Astrocyte of the cerebellum (primary cell): ENCODE measurements at regions not wholly inside any gene's neighbourhood (a gene's known extent, or its start where the extent isn't known, plus 50 kb on each side); places are given as distances from the start of the nearest gene placed in this dataset.

Experiments
- DNase-seq: peaks from one replicate; pipeline ENCODE4 v3.0.0-alpha.2; 2011; ENCODE audit warnings: low read depth
- H3K4me3 ChIP-seq: 2 replicates; pipeline ENCODE4 v1.5.1; 2011; ENCODE audit warnings: mild to moderate bottlenecking, low read depth, low read length, moderate library complexity
- in situ Hi-C: cut with HindIII; loops from 2 replicates; pipeline ENCODE4 v1.10.0; 2017; ENCODE audit warnings: low sequenced_read_pairs
- TF ChIP-seq, protein P1 (sequence below): IDR thresholded peaks from 2 replicates; pipeline ENCODE4 v1.5.1; 2012; ENCODE audit warnings: low read length, low read depth, moderate library complexity, mild to moderate bottlenecking; ENCODE audit errors: missing control alignments

DNA sequence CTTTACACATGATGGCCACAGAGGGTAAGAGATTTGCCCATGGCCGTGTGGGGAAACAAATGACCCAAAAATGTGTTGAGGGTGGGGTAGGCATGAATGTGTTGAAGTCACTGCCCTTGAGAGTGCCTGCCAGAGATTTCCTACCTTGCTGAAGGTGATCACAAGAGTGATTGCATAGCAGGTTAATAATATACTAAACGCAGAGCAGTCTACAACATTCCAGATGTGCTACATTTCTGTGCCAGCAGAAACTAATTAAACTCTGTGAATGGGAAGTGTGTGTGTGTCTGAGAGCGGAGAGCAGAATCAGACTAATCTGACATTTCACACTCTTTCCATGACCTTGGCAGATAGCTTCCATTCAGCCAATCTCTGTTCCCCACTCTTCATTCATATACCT lies 93.3 kb upstream of the CD53 start:
- no peak for DNase-seq
- TF ChIP-seq, protein P1, sequence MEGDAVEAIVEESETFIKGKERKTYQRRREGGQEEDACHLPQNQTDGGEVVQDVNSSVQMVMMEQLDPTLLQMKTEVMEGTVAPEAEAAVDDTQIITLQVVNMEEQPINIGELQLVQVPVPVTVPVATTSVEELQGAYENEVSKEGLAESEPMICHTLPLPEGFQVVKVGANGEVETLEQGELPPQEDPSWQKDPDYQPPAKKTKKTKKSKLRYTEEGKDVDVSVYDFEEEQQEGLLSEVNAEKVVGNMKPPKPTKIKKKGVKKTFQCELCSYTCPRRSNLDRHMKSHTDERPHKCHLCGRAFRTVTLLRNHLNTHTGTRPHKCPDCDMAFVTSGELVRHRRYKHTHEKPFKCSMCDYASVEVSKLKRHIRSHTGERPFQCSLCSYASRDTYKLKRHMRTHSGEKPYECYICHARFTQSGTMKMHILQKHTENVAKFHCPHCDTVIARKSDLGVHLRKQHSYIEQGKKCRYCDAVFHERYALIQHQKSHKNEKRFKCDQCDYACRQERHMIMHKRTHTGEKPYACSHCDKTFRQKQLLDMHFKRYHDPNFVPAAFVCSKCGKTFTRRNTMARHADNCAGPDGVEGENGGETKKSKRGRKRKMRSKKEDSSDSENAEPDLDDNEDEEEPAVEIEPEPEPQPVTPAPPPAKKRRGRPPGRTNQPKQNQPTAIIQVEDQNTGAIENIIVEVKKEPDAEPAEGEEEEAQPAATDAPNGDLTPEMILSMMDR = no peak
- in situ Hi-C loops = no loop called here
- no peak overlapping the region for H3K4me3 ChIP-seq

- TF ChIP-seq, protein P1 = no peak
- H3K4me3 ChIP-seq = no peak overlapping the region
- DNase-seq = no peak
- in situ Hi-C loops = no loop called here
Observed at GRCh38 chr1:110778821-110779220, 94.1 kb upstream of the CD53 start.

DNA sequence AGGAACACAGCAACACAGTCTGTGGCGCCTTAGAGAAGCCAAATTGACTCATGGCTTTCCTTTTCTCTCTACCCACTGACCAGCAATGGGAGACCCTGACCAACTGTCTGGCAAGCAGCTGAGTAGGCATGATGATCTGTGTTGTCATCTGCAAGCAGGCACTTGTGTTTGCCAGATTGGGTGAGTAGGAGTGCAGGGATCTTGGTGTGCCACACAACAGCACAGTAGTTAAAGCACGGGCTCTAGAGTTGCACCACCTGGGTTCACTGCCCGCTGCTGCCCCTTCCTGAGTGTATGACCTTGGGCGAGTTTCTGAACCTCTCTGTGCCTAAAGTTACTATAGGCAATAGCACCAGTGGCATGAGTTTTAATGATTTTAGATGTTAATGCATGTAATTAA lies 95.7 kb upstream of the CD53 start:
- no peak overlapping the region for H3K4me3 ChIP-seq
- TF ChIP-seq, protein P1 = no peak
- in situ Hi-C loops = no loop called here
- no peak for DNase-seq

- no peak overlapping the region for H3K4me3 ChIP-seq
- TF ChIP-seq, protein P1 = no peak
- no peak for DNase-seq
- in situ Hi-C loops = no loop called here
Observed at GRCh38 chr1:110774398-110774797, 98.5 kb upstream of the CD53 start.

DNA sequence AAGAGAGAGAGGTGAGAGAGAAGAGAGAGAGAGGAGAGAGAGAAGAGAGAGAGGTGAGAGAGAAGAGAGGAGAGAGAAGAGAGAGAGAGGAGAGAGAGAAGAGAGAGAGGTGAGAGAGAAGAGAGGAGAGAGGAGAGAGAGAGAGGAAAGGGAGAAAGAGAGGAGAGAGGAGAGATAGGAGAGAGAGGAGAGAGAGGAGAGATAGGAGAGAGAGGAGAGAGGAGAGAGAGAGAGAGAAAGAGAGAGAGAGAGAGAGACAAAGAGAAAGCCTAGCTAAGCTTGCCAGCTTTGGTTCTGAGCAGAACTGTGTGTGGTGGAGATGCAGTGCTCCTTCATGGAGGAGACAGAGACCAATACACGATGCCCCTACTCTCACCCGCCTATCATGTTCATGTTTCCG lies 99.1 kb upstream of the KCNA3 start:
- in situ Hi-C loops = no loop called here
- H3K4me3 ChIP-seq = no peak overlapping the region
- no peak for DNase-seq
- TF ChIP-seq, protein P1 = no peak

DNA sequence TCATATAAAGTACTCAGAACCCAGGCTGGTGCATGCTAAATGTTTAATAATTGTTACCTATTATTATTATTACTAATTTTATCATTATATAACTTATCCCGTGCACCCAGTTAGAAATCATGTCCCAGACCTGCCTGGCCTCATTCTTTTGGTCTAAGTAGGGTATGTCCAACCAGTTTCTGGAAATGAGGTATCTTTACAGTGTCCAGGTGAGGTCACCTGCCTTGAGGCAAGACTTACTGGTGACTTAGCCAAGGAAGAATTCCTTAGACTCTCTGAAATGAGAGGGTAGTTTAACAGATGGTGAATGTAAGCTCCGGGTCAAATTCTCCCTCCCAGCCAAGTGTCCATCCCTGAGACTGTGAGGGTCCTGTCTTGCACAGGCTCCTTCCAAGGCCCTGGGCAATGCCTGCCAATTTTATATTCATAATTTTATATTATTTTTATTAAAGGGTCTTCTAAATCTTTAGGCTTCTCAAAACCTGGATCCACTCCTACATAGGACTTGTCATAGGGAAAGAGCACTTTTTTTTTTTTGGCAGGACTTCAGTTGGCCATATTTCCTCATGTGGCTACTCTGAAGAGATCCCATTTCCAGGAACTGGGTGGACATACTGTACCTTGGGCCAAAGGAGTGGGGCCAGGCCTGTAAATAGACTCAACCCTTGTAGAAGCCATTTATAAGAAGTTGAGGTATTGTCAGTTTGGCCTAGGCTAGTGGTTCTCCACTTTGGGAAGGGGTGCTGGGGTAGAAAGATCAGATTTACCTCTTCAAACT lies 96.7 kb upstream of the KCNA3 start:
- TF ChIP-seq, protein P1 = no peak
- no peak for DNase-seq
- in situ Hi-C loops = no loop called here
- no peak overlapping the region for H3K4me3 ChIP-seq

- TF ChIP-seq, protein P1 = no peak
- DNase-seq = no peak
- in situ Hi-C loops = no loop called here
Observed at GRCh38 chr1:110770832-110771231, 96.1 kb upstream of the KCNA3 start.

More at GRCh38 chr1:110770832-110771231, 96.1 kb upstream of the KCNA3 start:
- no peak overlapping the region for H3K4me3 ChIP-seq
